HepG2 (cell line): ENCODE measurements at regions not wholly inside any gene's neighbourhood (a gene's known extent, or its start where the extent isn't known, plus 50 kb on each side); places are given as distances from the start of the nearest gene placed in this dataset.

ENCODE experiments used
- ATAC-seq: fragments of 200-7000 bp; cut with Tn5 transposase; 3 replicates; pipeline ENCODE4 v1.9.1; 2020; ENCODE audit warnings: mild to moderate bottlenecking, moderate library complexity
- BruUV-seq: library from RNA; stranded (reverse); fragments of 400-500 nt; replicated peaks from 2 replicates; lab custom pipeline; 2021; lab: Mats Ljungman, UMichigan
- CTCF ChIA-PET: fragments of 300-600 bp; formaldehyde crosslinking; extraction: SDS; loops from one replicate; lab custom pipeline; 2021; ENCODE audit warnings: low total read pairs, inconsistent platforms, low intra/inter-chr PET ratio; lab: Yijun Ruan, JAX
- POLR2A ChIA-PET: fragments of 350-600 bp; sonication (Branson Sonifier 250); formaldehyde crosslinking; loops from one replicate; lab custom pipeline; 2020; ENCODE audit warnings: antibody characterized with exemption, inconsistent platforms; lab: Yijun Ruan, JAX
- DNase-seq: peaks from one replicate; pipeline ENCODE4 v3.0.0-alpha.2; 2015; ENCODE audit warnings: low spot score
- FAIRE-seq: peaks from 3 replicates; lab custom pipeline; 2011; peaks lifted over from hg19 to GRCh38; lab: Jason Lieb, UNC
- H2AFZ ChIP-seq: one replicate; pipeline ENCODE4 v1.6.1; 2011; ENCODE audit warnings: low read length, inconsistent platforms
- H3K27ac ChIP-seq: fragments of 300-600 bp; 3 replicates; pipeline ENCODE4 v1.8.0; 2011; ENCODE audit warnings: mixed run types, mild to moderate bottlenecking, mixed read lengths, low read length, inconsistent platforms; ENCODE audit not compliant: insufficient read depth; ENCODE audit errors: extremely low read length
- H3K27me3 ChIP-seq, 2 experiments: fragments of 200-600 bp in 1 of 2; 2 replicates in 1 of 2; 3 replicates in 1 of 2; pipeline versions ENCODE4 v1.6.0 to v1.8.0; 2011; ENCODE audit warnings: low read length in 2 of 2, mild to moderate bottlenecking in 2 of 2, moderate library complexity in 2 of 2, inconsistent platforms in 1 of 2; ENCODE audit not compliant: insufficient read depth in 2 of 2, control insufficient read depth in 1 of 2
- H3K36me3 ChIP-seq, 2 experiments: fragments of 200-600 bp in 1 of 2; replicated peaks in 1 of 2; 2 replicates in 1 of 2; 3 replicates in 1 of 2; pipeline versions ENCODE4 v1.5.1 to v1.8.0; 2011; ENCODE audit warnings: low read length in 2 of 2, inconsistent platforms in 1 of 2; ENCODE audit not compliant: insufficient read depth in 2 of 2, control insufficient read depth in 1 of 2
- H3K4me1 ChIP-seq: 2 replicates; pipeline ENCODE4 v1.5.1; 2012; ENCODE audit warnings: low read length, inconsistent platforms; ENCODE audit not compliant: insufficient read depth
- H3K4me2 ChIP-seq: 2 replicates; pipeline ENCODE4 v1.6.0; 2011; ENCODE audit warnings: low read depth, low read length, inconsistent platforms
- H3K4me3 ChIP-seq, 3 experiments: fragments of 200-600 bp in 1 of 3; sonication (generic), shearing (Covaris generic) in 1 of 3; replicated peaks in 1 of 3; 2 replicates each; pipeline ENCODE4 v1.5.1; 2011 to 2016; ENCODE audit warnings: low read length in 3 of 3, inconsistent platforms in 2 of 3, low read depth in 2 of 3, mild to moderate bottlenecking in 2 of 3, control low read depth in 1 of 3, mixed read lengths in 1 of 3; ENCODE audit not compliant: insufficient read depth in 1 of 3
- H3K79me2 ChIP-seq: one replicate; pipeline ENCODE4 v1.6.1; 2011; ENCODE audit warnings: low read length, inconsistent platforms; ENCODE audit not compliant: insufficient read depth
- H3K9ac ChIP-seq: 2 replicates; pipeline ENCODE4 v1.6.0; 2011; ENCODE audit warnings: mild to moderate bottlenecking, low read depth, low read length, inconsistent platforms; ENCODE audit not compliant: insufficient read depth
- H3K9me3 ChIP-seq: 2 replicates; pipeline ENCODE4 v1.5.1; 2012; ENCODE audit warnings: mild to moderate bottlenecking, low read length
- H4K20me1 ChIP-seq: 2 replicates; pipeline ENCODE4 v1.6.0; 2011; ENCODE audit warnings: inconsistent platforms, mild to moderate bottlenecking, low read length, moderate library complexity; ENCODE audit not compliant: insufficient read depth
- ARNT ChIP-seq: fragments of 450-650 bp; IDR thresholded peaks from 2 replicates; pipeline ENCODE4 v1.6.1; 2017
- CEBPG ChIP-seq: IDR thresholded peaks from 2 replicates; pipeline ENCODE4 v1.6.1; 2016
- ESRRA ChIP-seq: sonication (generic); formaldehyde crosslinking; IDR thresholded peaks from 2 replicates; pipeline ENCODE4 v1.5.1; 2020; ENCODE audit warnings: mild to moderate bottlenecking, low read depth, missing genetic modification reagents
- KAT2B ChIP-seq: fragments of 150-350 bp; IDR thresholded peaks from 2 replicates; pipeline ENCODE4 v1.6.1; 2014; ENCODE audit warnings: low read depth, low read length, borderline replicate concordance
- MEIS2 ChIP-seq: sonication (generic); formaldehyde crosslinking; IDR thresholded peaks from 2 replicates; pipeline ENCODE4 v1.9.0; 2021; ENCODE audit warnings: mild to moderate bottlenecking, missing genetic modification reagents
- MTA3 ChIP-seq: sonication (generic); formaldehyde crosslinking; IDR thresholded peaks from 2 replicates; pipeline ENCODE4 v1.4.0; 2020; ENCODE audit warnings: missing genetic modification reagents
- NR2F1 ChIP-seq, 2 experiments: fragments of 450-650 bp in 1 of 2; formaldehyde crosslinking in 1 of 2; IDR thresholded peaks; 2 replicates each; pipeline versions ENCODE4 v1.5.0 to v1.6.1; 2016 to 2020; ENCODE audit warnings: mild to moderate bottlenecking in 1 of 2, missing compliant biosample characterization in 1 of 2, missing genetic modification reagents in 1 of 2, moderate library complexity in 1 of 2
- POGK ChIP-seq: sonication (generic); formaldehyde crosslinking; conservative IDR thresholded peaks from 2 replicates; pipeline ENCODE4 v1.8.0; 2022; ENCODE audit warnings: mild to moderate bottlenecking, moderate library complexity, missing genetic modification reagents
- REXO4 ChIP-seq: sonication (generic); formaldehyde crosslinking; IDR thresholded peaks from 2 replicates; pipeline ENCODE4 v1.8.0; 2022; ENCODE audit warnings: missing genetic modification reagents, mild to moderate bottlenecking, borderline replicate concordance
- SUZ12 ChIP-seq: fragments of 150-350 bp; IDR thresholded peaks from 2 replicates; pipeline ENCODE4 v1.6.1; 2014; ENCODE audit warnings: low read depth, low read length
- TBX2 ChIP-seq: sonication (generic); formaldehyde crosslinking; IDR thresholded peaks from 2 replicates; pipeline ENCODE4 v1.5.0; 2020; ENCODE audit warnings: missing genetic modification reagents, mild to moderate bottlenecking, borderline replicate concordance
- ZNF124 ChIP-seq: sonication (generic); formaldehyde crosslinking; IDR thresholded peaks from 2 replicates; pipeline ENCODE4 v1.4.0; 2020; ENCODE audit warnings: missing genetic modification reagents
- ZNF18 ChIP-seq: sonication (generic); formaldehyde crosslinking; IDR thresholded peaks from 2 replicates; pipeline ENCODE4 v1.8.0; 2022; ENCODE audit warnings: mild to moderate bottlenecking, missing genetic modification reagents; ENCODE audit not compliant: insufficient replicate concordance
- ZNF496 ChIP-seq: sonication (generic); formaldehyde crosslinking; IDR thresholded peaks from 2 replicates; pipeline ENCODE4 v1.8.1; 2023; ENCODE audit warnings: mild to moderate bottlenecking, moderate library complexity, missing genetic modification reagents; ENCODE audit not compliant: insufficient replicate concordance
- ZNF83 ChIP-seq: sonication (generic); formaldehyde crosslinking; IDR thresholded peaks from 2 replicates; pipeline ENCODE4 v1.4.0; 2020; ENCODE audit warnings: missing genetic modification reagents, mild to moderate bottlenecking, borderline replicate concordance
- WGBS: methylation state at CpG from one replicate; pipeline ENCODE4 v1.1.6; 2017; ENCODE audit warnings: low lambda C conversion rate; 5-methylcytosine and 5-hydroxymethylcytosine counted together
- in situ Hi-C: cut with HindIII; loops from 2 replicates; pipeline ENCODE4 v1.10.0; 2017; ENCODE audit warnings: low pct_unique_long_range_greater_than_20kb; ENCODE audit not compliant: extremely low pct_ligation_motif_present
- intact Hi-C: fragments of 100-400 bp; cut with micrococcal nuclease; formaldehyde crosslinking; loops from one replicate; pipeline ENCODE4 v1.10.0; 2022; ENCODE audit not compliant: unreplicated experiment

- peak; percentile 83 for DNase-seq
- Histone ChIP-seq H3K27me3 (no peaks in the 10 kb centered on the region; a peak in 1 of 5 replicates), H3K9me3 (no peaks in the 10 kb centered on the region), H3K4me1 (peaks cover 57% of the 10 kb centered on the region), H3K36me3 (peaks cover 0 to 1% of the 10 kb centered on the region in 2 experiments; a peak in 1 of 5 replicates), H3K9ac (peak overlapping the region; percentile 89), H3K4me3 (peak overlapping the region; percentile 85 to 91 (median 89)), H3K27ac (peak overlapping the region; percentile 79), H2AFZ (no peak overlapping the region), H3K79me2 (peaks cover 57% of the 10 kb centered on the region), H3K4me2 (peak overlapping the region; percentile 100), H4K20me1 (peaks cover 15% of the 10 kb centered on the region; the same call in 1 of the 2 replicates)
- FAIRE-seq = no peak
- ATAC-seq = peak; percentile 29
- ChIA-PET CTCF (no interaction called here), POLR2A (interaction anchor here (1.5 to 3.1 kb wide), 4 partner anchors 10 to 38 kb away, joined by 5 to 16 read pairs (median 11); no protein-coding TSS in a partner anchor)
- in situ Hi-C loops (no loop called here), intact Hi-C loops (loop anchor here (2.0 to 5.0 kb wide), 3 partner anchors 39 to 315 kb away; no protein-coding TSS in a partner anchor)
- TSS peak; percentile 59 for BruUV-seq
- 2% methylated on average over 24 of the region's 63 CpGs for WGBS
- TF ChIP-seq ZNF124 (CRISPR knock-in tag) (no peak), KAT2B (no peak), NR2F1 (CRISPR knock-in tag; IDR thresholded peaks at IDR 0.05) (no peak), SUZ12 (no peak), TBX2 (CRISPR knock-in tag) (no peak; the same call in 1 of the 2 replicates), ESRRA (no peak), ZNF18 (CRISPR knock-in tag) (peak; percentile 23), ARNT (no peak), ZNF496 (CRISPR knock-in tag) (no peak), MEIS2 (peak; percentile 25; the same call in 1 of the 2 replicates), CEBPG (CRISPR knock-in tag) (no peak), MTA3 (no peak), ZNF83 (CRISPR knock-in tag) (no peak), POGK (no peak), REXO4 (no peak)
These were observed 220.1 kb upstream of the MKLN1 start for GRCh38 chr7:131107337-131108211.
